ENCODE measurements at regions not wholly inside any gene's neighbourhood (a gene's known extent, or its start where the extent isn't known, plus 50 kb on each side); places are given as distances from the start of the nearest gene placed in this dataset.

DNA sequence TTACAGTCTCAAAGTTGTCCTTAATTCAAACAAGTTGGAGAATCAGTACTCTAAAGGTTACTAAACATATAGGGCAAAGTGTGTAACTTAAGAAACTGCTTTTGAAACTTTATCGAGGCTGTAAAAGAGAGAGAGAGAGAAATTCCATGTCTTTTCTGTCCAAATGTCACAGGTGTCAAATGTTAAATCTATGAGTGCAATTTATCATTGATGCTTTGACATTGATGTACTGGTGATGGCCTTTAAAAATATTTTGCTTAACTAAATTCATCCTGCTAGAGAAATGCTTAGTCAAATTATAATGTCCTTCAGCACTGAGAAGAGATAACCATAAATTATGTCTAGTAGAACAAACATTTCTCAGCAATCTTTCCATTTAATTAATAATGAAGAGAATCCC, 1602.1 kb upstream of the TMEFF2 start:
- H2BK15ac ChIP-seq (ENCODE audit: low read length) = no peak overlapping the region
- no peaks in the 10 kb centered on the region for H3K27me3 ChIP-seq (replicated peaks in 1 of 4; ENCODE audit: control insufficient read depth in 3 of 4, extremely low read depth in 1 of 4, insufficient read depth in 3 of 4, low read length in 3 of 4)
- POLR2A ChIA-PET (ENCODE audit: partially characterized antibody) = interaction anchor here (1.2 kb wide), 1 partner anchor 15 kb away, joined by 3 read pairs; no protein-coding TSS in a partner anchor
- H3K23ac ChIP-seq (ENCODE audit: insufficient read length) = no peak overlapping the region
- no peak overlapping the region for H3K18ac ChIP-seq (ENCODE audit: extremely low read depth, low read length)
- H3K23me2 ChIP-seq (ENCODE audit: low read depth, low read length) = no peaks in the 10 kb centered on the region
- no peak overlapping the region for H2AFZ ChIP-seq (ENCODE audit: low read length)
- H3K56ac ChIP-seq (replicated peaks; ENCODE audit: insufficient read length, low read depth, low read length) = no peak overlapping the region
- no peak overlapping the region for H2BK20ac ChIP-seq (ENCODE audit: low read length)
- H2BK12ac ChIP-seq (ENCODE audit: low read depth, low read length) = no peak overlapping the region
- TF ChIP-seq KDM4A (IDR thresholded peaks at IDR 0.05; ENCODE audit: low read depth, low read length, severe bottlenecking) (no peak), TEAD4 (IDR thresholded peaks at IDR 0.05; ENCODE audit: low read depth, low read length) (no peak), SIX5 (IDR thresholded peaks at IDR 0.05; ENCODE audit: low read depth, low read length) (no peak), KDM5A (IDR thresholded peaks at IDR 0.05; ENCODE audit: low read length) (no peak), JUN (IDR thresholded peaks at IDR 0.05; ENCODE audit: low read depth, low read length) (no peak), BCL11A (IDR thresholded peaks at IDR 0.05; ENCODE audit: low read depth in 2 of 2, low read length in 2 of 2) (no peak), RFX5 (IDR thresholded peaks at IDR 0.05; ENCODE audit: borderline replicate concordance, low read depth, low read length) (no peak), SP4 (IDR thresholded peaks at IDR 0.05; ENCODE audit: low read length) (no peak), SIN3A (conservative IDR thresholded peaks at IDR 0.05 in 1 of 2, IDR thresholded peaks at IDR 0.05 in 1 of 2; ENCODE audit: low read depth in 1 of 2, low read length in 2 of 2) (no peak), TAF7 (optimal IDR thresholded peaks at IDR 0.05; ENCODE audit: borderline replicate concordance, low read depth, low read length) (no peak)
- TF ChIP-seq, protein P1, sequence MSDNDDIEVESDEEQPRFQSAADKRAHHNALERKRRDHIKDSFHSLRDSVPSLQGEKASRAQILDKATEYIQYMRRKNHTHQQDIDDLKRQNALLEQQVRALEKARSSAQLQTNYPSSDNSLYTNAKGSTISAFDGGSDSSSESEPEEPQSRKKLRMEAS (IDR thresholded peaks at IDR 0.05) = no peak
- TF ChIP-seq, protein P2, sequence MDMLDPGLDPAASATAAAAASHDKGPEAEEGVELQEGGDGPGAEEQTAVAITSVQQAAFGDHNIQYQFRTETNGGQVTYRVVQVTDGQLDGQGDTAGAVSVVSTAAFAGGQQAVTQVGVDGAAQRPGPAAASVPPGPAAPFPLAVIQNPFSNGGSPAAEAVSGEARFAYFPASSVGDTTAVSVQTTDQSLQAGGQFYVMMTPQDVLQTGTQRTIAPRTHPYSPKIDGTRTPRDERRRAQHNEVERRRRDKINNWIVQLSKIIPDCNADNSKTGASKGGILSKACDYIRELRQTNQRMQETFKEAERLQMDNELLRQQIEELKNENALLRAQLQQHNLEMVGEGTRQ (IDR thresholded peaks at IDR 0.05; ENCODE audit: low read length) = no peak
- H3K79me2 ChIP-seq (ENCODE audit: control insufficient read depth in 1 of 2, insufficient read depth in 2 of 2, low read length in 2 of 2) = no peaks in the 10 kb centered on the region
- H3K9ac ChIP-seq (replicated peaks in 1 of 4; ENCODE audit: extremely low read depth in 1 of 4, low read depth in 3 of 4, low read length in 3 of 4) = no peak overlapping the region
- no peak overlapping the region for H2AK5ac ChIP-seq (ENCODE audit: low read depth, low read length)
- WGBS, 2 experiments (ENCODE audit: extremely low coverage in 1 of 2, insufficient coverage in 1 of 2, insufficient read length in 1 of 2, insufficient replicate concordance in 2 of 2, low coverage in 1 of 2, low lambda C conversion rate in 2 of 2, missing lambda C conversion rate in 1 of 2) = 93% methylated on average over 1 of the region's 1 CpG; no CpG with 5 or more reads in 1 of the 2 experiments
- no peak overlapping the region for H4K91ac ChIP-seq (replicated peaks; ENCODE audit: insufficient read length, low read length)
- H2BK120ac ChIP-seq (replicated peaks; ENCODE audit: low read depth, low read length) = no peak overlapping the region
- no peaks in the 10 kb centered on the region for H3K4me1 ChIP-seq (replicated peaks in 1 of 4; ENCODE audit: control insufficient read depth in 3 of 4, insufficient read depth in 4 of 4, low read length in 3 of 4)
- H2BK5ac ChIP-seq (ENCODE audit: low read depth, low read length) = no peak overlapping the region
- H3K4me3 ChIP-seq (ENCODE audit: extremely low read depth in 1 of 4, insufficient read depth in 2 of 4, low read depth in 3 of 4, low read length in 4 of 4) = no peak overlapping the region
- no peak overlapping the region for H3K14ac ChIP-seq (ENCODE audit: insufficient read length)
- no peak overlapping the region for H4K5ac ChIP-seq (ENCODE audit: insufficient read length, low read depth, low read length)
- CTCF ChIA-PET (ENCODE audit: partially characterized antibody) = no interaction called here
- no peak for FAIRE-seq
- H3K4ac ChIP-seq (replicated peaks; ENCODE audit: insufficient read length, low read depth, low read length) = no peak overlapping the region
- H4K8ac ChIP-seq (ENCODE audit: extremely low read depth, insufficient read depth, low read length) = no peak overlapping the region
- no peak for DNase-seq (ENCODE audit: low read depth in 1 of 2, low spot score in 2 of 2)
- H3K36me3 ChIP-seq (ENCODE audit: control insufficient read depth in 2 of 4, insufficient read depth in 4 of 4, low read length in 3 of 4) = no peaks in the 10 kb centered on the region
- no peak overlapping the region for H3K27ac ChIP-seq (ENCODE audit: low read depth, low read length)
- H3K4me2 ChIP-seq (ENCODE audit: insufficient read depth in 1 of 2, low read depth in 2 of 2, low read length in 2 of 2) = no peak overlapping the region
- no peaks in the 10 kb centered on the region for H3K79me1 ChIP-seq (ENCODE audit: low read depth, low read length)
- no peaks in the 10 kb centered on the region for H3K9me3 ChIP-seq (ENCODE audit: insufficient read depth in 2 of 2, low read depth in 1 of 2, low read length in 1 of 2)
- no peaks in the 10 kb centered on the region for H4K20me1 ChIP-seq (replicated peaks in 1 of 2; ENCODE audit: control insufficient read depth in 1 of 2, insufficient read depth in 2 of 2, low read length in 2 of 2)
